K562 (cell line): ENCODE measurements at regions not wholly inside any gene's neighbourhood (a gene's known extent, or its start where the extent isn't known, plus 50 kb on each side); places are given as distances from the start of the nearest gene placed in this dataset.
A peak's percentile ranks its signal among the peaks of the same experiment; 100 is the strongest.

ENCODE experiments used
- ATAC-seq: fragments of 200-7000 bp; cut with Tn5 transposase; 3 replicates; pipeline ENCODE4 v1.9.1; 2020; ENCODE audit warnings: moderate library complexity
- BruUV-seq: library from RNA; stranded (reverse); fragments of 400-500 nt; replicated peaks from 2 replicates; lab custom pipeline; 2021; lab: Mats Ljungman, UMichigan
- CTCF ChIA-PET: fragments of 300-600 bp; formaldehyde crosslinking; extraction: SDS; loops from one replicate; lab custom pipeline; 2021; ENCODE audit warnings: low intra/inter-chr PET ratio; lab: Yijun Ruan, JAX
- POLR2A ChIA-PET: fragments of 300-600, 350-650 bp; sonication (Branson Sonifier 250); formaldehyde crosslinking; extraction: SDS; loops from one replicate; lab custom pipeline; 2021; ENCODE audit warnings: antibody characterized with exemption, inconsistent platforms; lab: Yijun Ruan, JAX
- DNase-seq, 4 experiments: peaks; one replicate each; pipeline versions ENCODE4 v3.0.0 to v3.0.0-alpha.2; 2011 to 2018; ENCODE audit warnings: low spot score in 3 of 4, mixed read lengths in 3 of 4; ENCODE audit errors: extremely low read depth in 1 of 4
- FAIRE-seq: peaks from 2 replicates; lab custom pipeline; 2011; peaks lifted over from hg19 to GRCh38; lab: Jason Lieb, UNC
- H2AFZ ChIP-seq: 2 replicates; pipeline ENCODE4 v1.6.0; 2011; ENCODE audit warnings: low read depth, low read length, control low read depth, inconsistent platforms
- H3K27ac ChIP-seq: fragments of 200-600 bp; 3 replicates; pipeline ENCODE4 v1.8.0; 2011; ENCODE audit warnings: low read depth, mild to moderate bottlenecking, control low read depth, inconsistent platforms, low read length, moderate library complexity, mixed read lengths; ENCODE audit errors: extremely low read depth
- H3K27me3 ChIP-seq, 2 experiments: fragments of 300-600 bp in 1 of 2; 2 replicates in 1 of 2; 3 replicates in 1 of 2; pipeline versions ENCODE4 v1.6.0 to v1.8.0; 2011; ENCODE audit warnings: inconsistent platforms in 2 of 2, low read length in 2 of 2, mild to moderate bottlenecking in 1 of 2, mixed read lengths in 1 of 2, moderate library complexity in 1 of 2; ENCODE audit not compliant: control insufficient read depth in 2 of 2, insufficient read depth in 2 of 2
- H3K36me3 ChIP-seq: fragments of 300-600 bp; 3 replicates; pipeline ENCODE4 v1.8.0; 2011; ENCODE audit warnings: mild to moderate bottlenecking, low read length, inconsistent platforms; ENCODE audit not compliant: control insufficient read depth, insufficient read depth
- H3K4me1 ChIP-seq, 2 experiments: fragments of 200-600 bp in 1 of 2; replicated peaks in 1 of 2; 2 replicates in 1 of 2; 3 replicates in 1 of 2; pipeline versions ENCODE4 v1.5.1 to v1.8.0; 2011; ENCODE audit warnings: inconsistent platforms in 2 of 2, low read length in 2 of 2, mild to moderate bottlenecking in 1 of 2, mixed read lengths in 1 of 2, moderate library complexity in 1 of 2; ENCODE audit not compliant: control insufficient read depth in 2 of 2, insufficient read depth in 2 of 2
- H3K4me2 ChIP-seq: 2 replicates; pipeline ENCODE4 v1.6.1; 2011; ENCODE audit warnings: low read length, control low read depth, inconsistent platforms, mixed read lengths; ENCODE audit not compliant: insufficient read depth
- H3K4me3 ChIP-seq: fragments of 200-600 bp; sonication (generic), shearing (Covaris generic); 2 replicates; pipeline ENCODE4 v1.5.1; 2016; ENCODE audit warnings: control low read depth, inconsistent platforms
- H3K79me2 ChIP-seq: fragments of 200-600 bp; 3 replicates; pipeline ENCODE4 v1.8.0; 2011; ENCODE audit warnings: low read length, inconsistent platforms; ENCODE audit not compliant: control insufficient read depth, insufficient read depth
- H3K9ac ChIP-seq, 2 experiments: 2 replicates each; pipeline versions ENCODE4 v1.6.0 to v1.6.1; 2011; ENCODE audit warnings: low read depth in 2 of 2, low read length in 2 of 2, control low read depth in 1 of 2, inconsistent platforms in 1 of 2, mild to moderate bottlenecking in 1 of 2, mixed read lengths in 1 of 2; ENCODE audit not compliant: insufficient read depth in 1 of 2
- H3K9me1 ChIP-seq: one replicate; pipeline ENCODE4 v1.6.0; 2011; ENCODE audit warnings: inconsistent platforms, mild to moderate bottlenecking, low read length, moderate library complexity; ENCODE audit not compliant: control insufficient read depth, insufficient read depth
- H3K9me3 ChIP-seq: replicated peaks from 2 replicates; pipeline ENCODE4 v1.5.1; 2011; ENCODE audit warnings: low read depth, low read length, inconsistent platforms; ENCODE audit not compliant: control insufficient read depth, insufficient read depth
- H4K20me1 ChIP-seq: replicated peaks from 2 replicates; pipeline ENCODE4 v1.6.1; 2011; ENCODE audit warnings: low read length, inconsistent platforms, mixed read lengths; ENCODE audit not compliant: control insufficient read depth, insufficient read depth
- CEBPB ChIP-seq: fragments of 450-650 bp; IDR thresholded peaks from 2 replicates; pipeline ENCODE4 v1.6.1; 2016; ENCODE audit warnings: missing genetic modification characterization, missing compliant biosample characterization
- CEBPG ChIP-seq, 3 experiments: fragments of 200-800 bp in 1 of 3; sonication (Bioruptor generic) in 1 of 3; sonication (generic) in 1 of 3; formaldehyde crosslinking in 1 of 3; IDR thresholded peaks in 2 of 3; conservative IDR thresholded peaks in 1 of 3; 2 replicates each; pipeline versions ENCODE4 v1.6.1 to v1.8.0; 2016 to 2022; ENCODE audit warnings: missing compliant biosample characterization in 2 of 3, missing genetic modification characterization in 2 of 3, mild to moderate bottlenecking in 1 of 3, missing genetic modification reagents in 1 of 3
- VEZF1 ChIP-seq: fragments of 200-800 bp; sonication (Bioruptor generic); IDR thresholded peaks from 2 replicates; pipeline ENCODE4 v1.6.1; 2017; ENCODE audit warnings: missing genetic modification characterization, missing compliant biosample characterization
- ZNF280A ChIP-seq: fragments of 450-650 bp; IDR thresholded peaks from 2 replicates; pipeline ENCODE4 v1.6.1; 2018; ENCODE audit warnings: mild to moderate bottlenecking, low read depth; ENCODE audit not compliant: partially characterized antibody
- WGBS: fragments of 100-300 bp; shearing (Covaris generic); methylation state at CpG from one replicate; pipeline ENCODE4 v1.1.6; 2016; ENCODE audit warnings: low coverage, mixed read lengths; ENCODE audit not compliant: insufficient coverage; ENCODE audit errors: missing lambda C conversion rate; 5-methylcytosine and 5-hydroxymethylcytosine counted together
- in situ Hi-C: fragments of 300-500 bp; cut with MboI; formaldehyde crosslinking; loops from 4 replicates; pipeline ENCODE4 v1.15.0; 2018; ENCODE audit warnings: inconsistent platforms, mixed read lengths
- intact Hi-C: fragments of 100-400 bp; cut with micrococcal nuclease; formaldehyde crosslinking; loops from 2 replicates; pipeline ENCODE4 v1.14.2; 2022
- TF ChIP-seq, protein P1 (sequence below): sonication (generic); formaldehyde crosslinking; IDR thresholded peaks from 2 replicates; pipeline ENCODE4 v1.8.1; 2023; ENCODE audit warnings: missing genetic modification reagents, mild to moderate bottlenecking, borderline replicate concordance

GRCh38 chr1:187577610-187578009, 748.9 kb downstream of the PLA2G4A start:
- ChIA-PET POLR2A (no interaction called here), CTCF (no interaction called here)
- Histone ChIP-seq H3K9me3 (no peaks in the 10 kb centered on the region; the same call in 1 of the 2 replicates), H3K9me1 (no peaks in the 10 kb centered on the region), H2AFZ (no peak overlapping the region), H3K27me3 (no peaks in the 10 kb centered on the region), H3K4me3 (no peak overlapping the region), H4K20me1 (no peaks in the 10 kb centered on the region), H3K79me2 (no peaks in the 10 kb centered on the region), H3K4me2 (no peak overlapping the region), H3K4me1 (no peaks in the 10 kb centered on the region), H3K36me3 (no peaks in the 10 kb centered on the region), H3K9ac (no peak overlapping the region), H3K27ac (no peak overlapping the region)
- intact Hi-C loops = no loop called here
- WGBS = 0% methylated on average over 1 of the region's 1 CpG
- ATAC-seq (no peak), FAIRE-seq (no peak), DNase-seq (no peak)
- TF ChIP-seq, protein P1, sequence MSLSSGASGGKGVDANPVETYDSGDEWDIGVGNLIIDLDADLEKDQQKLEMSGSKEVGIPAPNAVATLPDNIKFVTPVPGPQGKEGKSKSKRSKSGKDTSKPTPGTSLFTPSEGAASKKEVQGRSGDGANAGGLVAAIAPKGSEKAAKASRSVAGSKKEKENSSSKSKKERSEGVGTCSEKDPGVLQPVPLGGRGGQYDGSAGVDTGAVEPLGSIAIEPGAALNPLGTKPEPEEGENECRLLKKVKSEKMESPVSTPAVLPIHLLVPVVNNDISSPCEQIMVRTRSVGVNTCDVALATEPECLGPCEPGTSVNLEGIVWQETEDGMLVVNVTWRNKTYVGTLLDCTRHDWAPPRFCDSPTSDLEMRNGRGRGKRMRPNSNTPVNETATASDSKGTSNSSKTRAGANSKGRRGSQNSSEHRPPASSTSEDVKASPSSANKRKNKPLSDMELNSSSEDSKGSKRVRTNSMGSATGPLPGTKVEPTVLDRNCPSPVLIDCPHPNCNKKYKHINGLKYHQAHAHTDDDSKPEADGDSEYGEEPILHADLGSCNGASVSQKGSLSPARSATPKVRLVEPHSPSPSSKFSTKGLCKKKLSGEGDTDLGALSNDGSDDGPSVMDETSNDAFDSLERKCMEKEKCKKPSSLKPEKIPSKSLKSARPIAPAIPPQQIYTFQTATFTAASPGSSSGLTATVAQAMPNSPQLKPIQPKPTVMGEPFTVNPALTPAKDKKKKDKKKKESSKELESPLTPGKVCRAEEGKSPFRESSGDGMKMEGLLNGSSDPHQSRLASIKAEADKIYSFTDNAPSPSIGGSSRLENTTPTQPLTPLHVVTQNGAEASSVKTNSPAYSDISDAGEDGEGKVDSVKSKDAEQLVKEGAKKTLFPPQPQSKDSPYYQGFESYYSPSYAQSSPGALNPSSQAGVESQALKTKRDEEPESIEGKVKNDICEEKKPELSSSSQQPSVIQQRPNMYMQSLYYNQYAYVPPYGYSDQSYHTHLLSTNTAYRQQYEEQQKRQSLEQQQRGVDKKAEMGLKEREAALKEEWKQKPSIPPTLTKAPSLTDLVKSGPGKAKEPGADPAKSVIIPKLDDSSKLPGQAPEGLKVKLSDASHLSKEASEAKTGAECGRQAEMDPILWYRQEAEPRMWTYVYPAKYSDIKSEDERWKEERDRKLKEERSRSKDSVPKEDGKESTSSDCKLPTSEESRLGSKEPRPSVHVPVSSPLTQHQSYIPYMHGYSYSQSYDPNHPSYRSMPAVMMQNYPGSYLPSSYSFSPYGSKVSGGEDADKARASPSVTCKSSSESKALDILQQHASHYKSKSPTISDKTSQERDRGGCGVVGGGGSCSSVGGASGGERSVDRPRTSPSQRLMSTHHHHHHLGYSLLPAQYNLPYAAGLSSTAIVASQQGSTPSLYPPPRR (CRISPR knock-in tag) = no peak
- TF ChIP-seq VEZF1 (CRISPR knock-in tag) (no peak), CEBPG (CRISPR knock-in tag; IDR thresholded peaks at IDR 0.05) (no peak), CEBPG (tag; conservative IDR thresholded peaks at IDR 0.05 in 1 of 2, IDR thresholded peaks at IDR 0.05 in 1 of 2) (peak in 1 of 2 experiments; percentile 69; a peak in 1 of 4 replicates), CEBPB (0 out of 2 replicates have a peak, but pooled peaks have one; percentile 33), ZNF280A (no peak)
- no TSS peak for BruUV-seq
- in situ Hi-C loops = no loop called here
